Keratinocyte (primary cell): ENCODE measurements at regions not wholly inside any gene's neighbourhood (a gene's known extent, or its start where the extent isn't known, plus 50 kb on each side); places are given as distances from the start of the nearest gene placed in this dataset.
"Not testable (repeated sequence)": the region's sequence is repeated elsewhere in the genome, so short reads cannot be mapped to it uniquely, and the experiment has no call there.

Source experiments
- EZH2 ChIP-seq: IDR thresholded peaks from one replicate; pipeline ENCODE4 v1.6.1; 2012; ENCODE audit warnings: inconsistent platforms, mild to moderate bottlenecking, low read length, moderate library complexity
- TF ChIP-seq, protein P1 (sequence below), 3 experiments: IDR thresholded peaks in 1 of 3; conservative IDR thresholded peaks in 1 of 3; optimal IDR thresholded peaks in 1 of 3; 2 replicates in 2 of 3; 3 replicates in 1 of 3; pipeline versions ENCODE3 to v1.5.1; 2011; ENCODE audit warnings: low read length in 3 of 3, mild to moderate bottlenecking in 3 of 3, moderate library complexity in 2 of 3, control low read depth in 1 of 3, inconsistent platforms in 1 of 3; ENCODE audit not compliant: insufficient read depth in 2 of 3; ENCODE audit errors: extremely low read depth in 1 of 3

- TF ChIP-seq, protein P1, sequence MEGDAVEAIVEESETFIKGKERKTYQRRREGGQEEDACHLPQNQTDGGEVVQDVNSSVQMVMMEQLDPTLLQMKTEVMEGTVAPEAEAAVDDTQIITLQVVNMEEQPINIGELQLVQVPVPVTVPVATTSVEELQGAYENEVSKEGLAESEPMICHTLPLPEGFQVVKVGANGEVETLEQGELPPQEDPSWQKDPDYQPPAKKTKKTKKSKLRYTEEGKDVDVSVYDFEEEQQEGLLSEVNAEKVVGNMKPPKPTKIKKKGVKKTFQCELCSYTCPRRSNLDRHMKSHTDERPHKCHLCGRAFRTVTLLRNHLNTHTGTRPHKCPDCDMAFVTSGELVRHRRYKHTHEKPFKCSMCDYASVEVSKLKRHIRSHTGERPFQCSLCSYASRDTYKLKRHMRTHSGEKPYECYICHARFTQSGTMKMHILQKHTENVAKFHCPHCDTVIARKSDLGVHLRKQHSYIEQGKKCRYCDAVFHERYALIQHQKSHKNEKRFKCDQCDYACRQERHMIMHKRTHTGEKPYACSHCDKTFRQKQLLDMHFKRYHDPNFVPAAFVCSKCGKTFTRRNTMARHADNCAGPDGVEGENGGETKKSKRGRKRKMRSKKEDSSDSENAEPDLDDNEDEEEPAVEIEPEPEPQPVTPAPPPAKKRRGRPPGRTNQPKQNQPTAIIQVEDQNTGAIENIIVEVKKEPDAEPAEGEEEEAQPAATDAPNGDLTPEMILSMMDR (optimal IDR thresholded peaks at IDR 0.05 in 1 of 3, IDR thresholded peaks at IDR 0.05 in 1 of 3, conservative IDR thresholded peaks at IDR 0.05 in 1 of 3; ENCODE audit: extremely low read depth in 1 of 3, insufficient read depth in 2 of 3, low read length in 3 of 3) = not testable (repeated sequence)
- TF ChIP-seq EZH2 = not testable (repeated sequence)
Observed at GRCh38 chrX:131850964-131851363, 172.1 kb upstream of the STK26 start.
